Panc1 (cell line): ENCODE measurements at regions not wholly inside any gene's neighbourhood (a gene's known extent, or its start where the extent isn't known, plus 50 kb on each side); places are given as distances from the start of the nearest gene placed in this dataset.

Experiments
- CTCF ChIP-seq: fragments of 450-650 bp; IDR thresholded peaks from 2 replicates; pipeline ENCODE4 v1.5.1; 2017; ENCODE audit warnings: mild to moderate bottlenecking
- POLR2AphosphoS5 ChIP-seq: IDR thresholded peaks from 2 replicates; pipeline ENCODE4 v1.6.1; 2012; ENCODE audit warnings: mild to moderate bottlenecking, low read depth, low read length, moderate library complexity
- TCF7L2 ChIP-seq: IDR thresholded peaks from 2 replicates; pipeline ENCODE4 v1.6.1; 2011; ENCODE audit warnings: mild to moderate bottlenecking, low read depth, low read length, inconsistent platforms

GRCh38 chr17:20896153-20896649 is 146.6 kb downstream of the USP22 start:
- TF ChIP-seq POLR2AphosphoS5: no peak
- peak; percentile 43 for TF ChIP-seq CTCF
- TF ChIP-seq TCF7L2: no peak
